ENCODE measurements at regions not wholly inside any gene's neighbourhood (a gene's known extent, or its start where the extent isn't known, plus 50 kb on each side); places are given as distances from the start of the nearest gene placed in this dataset.

- no peak overlapping the region for H3K4me3 ChIP-seq (ENCODE audit: low read depth, low read length)
- no peaks in the 10 kb centered on the region for H3K9me3 ChIP-seq
- no peaks in the 10 kb centered on the region for H3K27me3 ChIP-seq
- peaks cover 16% of the 10 kb centered on the region for H3K4me1 ChIP-seq
- no peak for DNase-seq
- H3K36me3 ChIP-seq: no peaks in the 10 kb centered on the region
- no peak for TF ChIP-seq CTCF (IDR thresholded peaks at IDR 0.05; ENCODE audit: low read depth, low read length)
Measured at GRCh38 chr15:61457050-61457733, 228.1 kb upstream of the RORA start.

- no peak for DNase-seq
- TF ChIP-seq CTCF (IDR thresholded peaks at IDR 0.05; ENCODE audit: low read depth, low read length): no peak
- no peaks in the 10 kb centered on the region for H3K4me1 ChIP-seq
- no peaks in the 10 kb centered on the region for H3K27me3 ChIP-seq
- H3K9me3 ChIP-seq: no peaks in the 10 kb centered on the region
- H3K4me3 ChIP-seq (ENCODE audit: low read depth, low read length): no peak overlapping the region
- no peaks in the 10 kb centered on the region for H3K36me3 ChIP-seq
Measured at GRCh38 chr15:61449186-61449702, 220.1 kb upstream of the RORA start.

GRCh38 chr15:61447981-61448380, 218.9 kb upstream of the RORA start:
- no peaks in the 10 kb centered on the region for H3K9me3 ChIP-seq
- DNase-seq: no peak
- H3K4me3 ChIP-seq (ENCODE audit: low read depth, low read length): no peak overlapping the region
- TF ChIP-seq CTCF (IDR thresholded peaks at IDR 0.05; ENCODE audit: low read depth, low read length): no peak
- H3K27me3 ChIP-seq: no peaks in the 10 kb centered on the region
- no peaks in the 10 kb centered on the region for H3K36me3 ChIP-seq
- no peaks in the 10 kb centered on the region for H3K4me1 ChIP-seq

- no peak overlapping the region for H3K4me3 ChIP-seq (ENCODE audit: low read depth, low read length)
- no peak for TF ChIP-seq CTCF (IDR thresholded peaks at IDR 0.05; ENCODE audit: low read depth, low read length)
- no peaks in the 10 kb centered on the region for H3K36me3 ChIP-seq
- H3K4me1 ChIP-seq: no peaks in the 10 kb centered on the region
- no peaks in the 10 kb centered on the region for H3K9me3 ChIP-seq
- DNase-seq: no peak
- H3K27me3 ChIP-seq: no peaks in the 10 kb centered on the region
Measured at GRCh38 chr15:61444585-61444984, 215.5 kb upstream of the RORA start.

- H3K36me3 ChIP-seq: no peaks in the 10 kb centered on the region
- no peak overlapping the region for H3K4me3 ChIP-seq (ENCODE audit: low read depth, low read length)
- H3K9me3 ChIP-seq: no peaks in the 10 kb centered on the region
- DNase-seq: no peak
- no peaks in the 10 kb centered on the region for H3K4me1 ChIP-seq
- H3K27me3 ChIP-seq: no peaks in the 10 kb centered on the region
- no peak for TF ChIP-seq CTCF (IDR thresholded peaks at IDR 0.05; ENCODE audit: low read depth, low read length)
Measured at GRCh38 chr15:61442821-61443220, 213.7 kb upstream of the RORA start.

GRCh38 chr15:61441891-61442290, 212.8 kb upstream of the RORA start:
- Histone ChIP-seq H3K9me3 (no peaks in the 10 kb centered on the region), H3K27me3 (no peaks in the 10 kb centered on the region), H3K4me3 (ENCODE audit: low read depth, low read length) (no peak overlapping the region), H3K36me3 (no peaks in the 10 kb centered on the region), H3K4me1 (no peaks in the 10 kb centered on the region)
- no peak for TF ChIP-seq CTCF (IDR thresholded peaks at IDR 0.05; ENCODE audit: low read depth, low read length)
- no peak for DNase-seq

Measured in BE2C (cell line).